Endothelial cell (in vitro differentiated cells): ENCODE measurements at regions not wholly inside any gene's neighbourhood (a gene's known extent, or its start where the extent isn't known, plus 50 kb on each side); places are given as distances from the start of the nearest gene placed in this dataset.

Experiments
- DNase-seq: peaks from one replicate; pipeline ENCODE4 v3.0.0; 2021; ENCODE audit warnings: low spot score
- H3K27ac Mint-ChIP-seq: one replicate; pipeline ENCODE4 v1.8.0; 2021; ENCODE audit warnings: mixed read lengths, inconsistent platforms; ENCODE audit not compliant: unreplicated experiment
- H3K27me3 Mint-ChIP-seq: one replicate; pipeline ENCODE4 v1.8.0; 2021; ENCODE audit warnings: mild to moderate bottlenecking, moderate library complexity, mixed read lengths, inconsistent platforms; ENCODE audit not compliant: unreplicated experiment
- H3K36me3 Mint-ChIP-seq: one replicate; pipeline ENCODE4 v1.8.0; 2021; ENCODE audit warnings: mild to moderate bottlenecking, low read depth, mixed read lengths, inconsistent platforms; ENCODE audit not compliant: unreplicated experiment
- H3K4me1 Mint-ChIP-seq: one replicate; pipeline ENCODE4 v1.8.0; 2021; ENCODE audit warnings: mild to moderate bottlenecking, mixed read lengths, inconsistent platforms; ENCODE audit not compliant: unreplicated experiment
- H3K4me3 Mint-ChIP-seq: one replicate; pipeline ENCODE4 v1.8.0; 2021; ENCODE audit warnings: mild to moderate bottlenecking, mixed read lengths, inconsistent platforms; ENCODE audit not compliant: unreplicated experiment
- H3K9me3 Mint-ChIP-seq: one replicate; pipeline ENCODE4 v1.8.0; 2021; ENCODE audit warnings: mixed read lengths, inconsistent platforms; ENCODE audit not compliant: unreplicated experiment
- TF ChIP-seq, protein P1 (sequence below): fragments of 200-600 bp; sonication (generic); IDR thresholded peaks from one replicate; pipeline ENCODE4 v1.5.0; 2021; ENCODE audit warnings: antibody characterized with exemption; ENCODE audit not compliant: unreplicated experiment

DNA sequence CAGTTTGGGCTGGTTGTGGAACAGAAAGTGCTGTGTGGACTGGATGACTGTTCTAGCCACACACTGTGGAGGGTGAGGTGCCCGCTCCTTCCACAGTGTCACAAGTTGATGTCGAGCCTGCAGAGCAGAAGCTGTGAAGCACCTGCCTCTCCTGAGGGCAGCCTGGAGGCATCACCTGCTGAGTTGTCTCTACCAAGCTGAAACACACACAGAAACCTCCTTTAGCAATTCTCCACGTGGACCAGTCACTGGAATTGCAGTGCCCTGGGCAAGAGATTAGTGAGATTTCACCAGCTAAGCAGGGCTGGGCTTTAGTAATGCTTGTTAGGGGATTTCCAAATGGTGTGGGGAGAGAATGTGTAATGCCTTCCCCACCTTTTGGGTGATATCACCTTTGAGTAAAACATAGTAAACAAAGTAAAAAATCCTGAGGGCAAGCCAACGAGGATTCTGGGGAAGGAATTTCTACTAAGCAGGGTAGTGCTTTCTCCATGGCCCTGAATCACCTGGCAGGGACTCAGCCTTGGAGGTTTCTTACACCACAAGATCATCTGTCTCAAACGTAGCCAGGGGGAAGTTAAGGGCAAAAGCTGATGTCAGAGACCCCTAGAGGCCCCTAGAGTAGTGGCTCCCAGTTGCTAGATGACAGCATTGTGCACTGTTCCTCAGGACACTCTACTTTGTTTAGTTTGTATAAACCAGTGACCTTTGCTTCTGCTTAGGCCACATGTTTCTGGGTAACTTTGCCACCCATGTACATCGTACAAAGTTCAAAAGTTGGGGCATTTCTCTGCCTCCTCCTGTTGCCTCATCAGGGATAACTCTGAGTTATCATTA, 233.1 kb upstream of the IGFBP3 start:
- Mint-ChIP-seq H3K9me3 (no peaks in the 10 kb centered on the region), H3K27ac (no peak overlapping the region), H3K4me1 (no peaks in the 10 kb centered on the region), H3K36me3 (no peaks in the 10 kb centered on the region), H3K4me3 (no peak overlapping the region), H3K27me3 (no peaks in the 10 kb centered on the region)
- TF ChIP-seq, protein P1, sequence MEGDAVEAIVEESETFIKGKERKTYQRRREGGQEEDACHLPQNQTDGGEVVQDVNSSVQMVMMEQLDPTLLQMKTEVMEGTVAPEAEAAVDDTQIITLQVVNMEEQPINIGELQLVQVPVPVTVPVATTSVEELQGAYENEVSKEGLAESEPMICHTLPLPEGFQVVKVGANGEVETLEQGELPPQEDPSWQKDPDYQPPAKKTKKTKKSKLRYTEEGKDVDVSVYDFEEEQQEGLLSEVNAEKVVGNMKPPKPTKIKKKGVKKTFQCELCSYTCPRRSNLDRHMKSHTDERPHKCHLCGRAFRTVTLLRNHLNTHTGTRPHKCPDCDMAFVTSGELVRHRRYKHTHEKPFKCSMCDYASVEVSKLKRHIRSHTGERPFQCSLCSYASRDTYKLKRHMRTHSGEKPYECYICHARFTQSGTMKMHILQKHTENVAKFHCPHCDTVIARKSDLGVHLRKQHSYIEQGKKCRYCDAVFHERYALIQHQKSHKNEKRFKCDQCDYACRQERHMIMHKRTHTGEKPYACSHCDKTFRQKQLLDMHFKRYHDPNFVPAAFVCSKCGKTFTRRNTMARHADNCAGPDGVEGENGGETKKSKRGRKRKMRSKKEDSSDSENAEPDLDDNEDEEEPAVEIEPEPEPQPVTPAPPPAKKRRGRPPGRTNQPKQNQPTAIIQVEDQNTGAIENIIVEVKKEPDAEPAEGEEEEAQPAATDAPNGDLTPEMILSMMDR: no peak
- no peak for DNase-seq

DNA sequence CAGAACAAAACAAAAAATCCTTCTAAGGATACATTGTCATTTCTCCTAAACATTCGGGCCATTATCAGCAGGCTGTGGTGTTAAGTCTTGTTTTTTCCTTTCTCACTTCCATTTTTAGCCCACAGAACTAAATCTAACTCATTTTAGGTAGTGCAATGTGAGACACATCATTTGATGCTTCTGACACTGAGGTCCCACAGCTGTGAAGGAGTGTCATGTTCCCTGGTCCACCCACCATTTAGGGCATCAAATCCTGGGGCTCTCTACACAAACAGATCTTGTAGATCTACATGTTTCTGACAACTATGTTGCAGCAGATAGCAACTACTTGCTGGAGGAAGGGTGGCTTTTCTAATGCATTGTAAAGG, 232.5 kb upstream of the IGFBP3 start:
- Mint-ChIP-seq H3K27ac (no peak overlapping the region), H3K4me1 (no peaks in the 10 kb centered on the region), H3K36me3 (no peaks in the 10 kb centered on the region), H3K4me3 (no peak overlapping the region), H3K9me3 (no peaks in the 10 kb centered on the region), H3K27me3 (no peaks in the 10 kb centered on the region)
- DNase-seq: no peak
- TF ChIP-seq, protein P1: no peak

DNA sequence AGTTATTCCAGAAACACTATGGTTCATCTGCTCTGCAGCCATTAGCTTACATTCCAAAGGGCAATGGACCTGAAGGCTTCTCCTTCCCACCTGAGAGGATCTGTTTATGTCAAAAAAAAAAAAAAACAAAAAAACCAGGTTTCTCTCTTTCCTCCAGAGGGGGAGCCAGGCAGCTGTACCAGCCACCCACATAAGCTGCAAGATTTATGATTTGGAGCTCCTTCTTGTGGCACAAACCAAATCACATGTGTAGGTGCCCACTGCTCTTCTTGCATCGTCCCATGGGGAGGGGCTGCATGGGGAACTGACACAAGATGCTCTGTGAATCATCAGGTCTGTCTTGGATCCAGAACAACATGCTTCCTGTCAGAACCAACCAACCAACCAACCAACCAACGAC, 231.6 kb upstream of the IGFBP3 start:
- DNase-seq: no peak
- Mint-ChIP-seq H3K4me3 (no peak overlapping the region), H3K36me3 (no peaks in the 10 kb centered on the region), H3K9me3 (no peaks in the 10 kb centered on the region), H3K27me3 (no peaks in the 10 kb centered on the region), H3K27ac (no peak overlapping the region), H3K4me1 (no peaks in the 10 kb centered on the region)
- TF ChIP-seq, protein P1: no peak

DNA sequence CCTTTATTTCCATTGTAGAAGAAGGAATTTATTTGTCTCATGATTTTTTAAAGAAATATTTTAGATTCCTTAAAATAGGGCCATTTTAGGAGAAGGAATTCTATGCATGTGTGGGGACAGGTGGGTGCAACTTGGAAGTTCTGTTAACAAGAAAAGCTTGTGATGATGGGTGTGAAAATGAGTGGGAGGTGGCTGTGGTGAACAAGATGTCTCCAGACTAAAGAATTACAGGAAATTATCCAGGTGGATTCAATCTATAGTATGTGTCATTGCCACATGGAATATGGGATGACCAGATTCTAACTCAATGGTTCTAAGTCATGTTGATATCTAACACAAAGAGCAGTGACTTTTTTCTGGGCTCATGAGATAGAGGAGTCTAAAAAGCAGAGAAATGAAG, 229.6 kb upstream of the IGFBP3 start:
- Mint-ChIP-seq H3K27ac (no peak overlapping the region), H3K9me3 (no peaks in the 10 kb centered on the region), H3K4me1 (no peaks in the 10 kb centered on the region), H3K27me3 (no peaks in the 10 kb centered on the region), H3K4me3 (no peak overlapping the region), H3K36me3 (no peaks in the 10 kb centered on the region)
- TF ChIP-seq, protein P1: no peak
- no peak for DNase-seq

DNA sequence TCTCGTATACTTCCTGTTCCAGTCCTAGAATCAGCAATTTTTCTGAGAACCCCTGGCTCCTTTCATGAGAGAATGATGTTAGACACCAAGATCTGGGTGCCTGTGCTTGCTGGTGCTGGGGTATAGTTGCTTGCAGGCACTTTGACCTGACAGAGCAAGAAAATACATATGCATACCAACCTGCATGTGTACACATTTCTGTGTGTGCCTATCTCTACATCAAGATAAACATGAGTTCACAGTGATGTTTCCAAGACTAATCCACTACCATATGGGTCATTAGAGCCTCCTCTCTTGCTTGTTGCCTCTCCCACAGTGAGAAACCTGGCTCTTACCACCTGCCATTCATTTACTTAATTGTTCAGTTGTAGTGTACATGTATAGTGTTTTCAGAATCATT, 229.1 kb upstream of the IGFBP3 start:
- H3K9me3 Mint-ChIP-seq: no peaks in the 10 kb centered on the region
- no peak overlapping the region for H3K27ac Mint-ChIP-seq
- H3K27me3 Mint-ChIP-seq: no peaks in the 10 kb centered on the region
- TF ChIP-seq, protein P1: no peak
- no peak for DNase-seq
- no peaks in the 10 kb centered on the region for H3K36me3 Mint-ChIP-seq
- no peak overlapping the region for H3K4me3 Mint-ChIP-seq
- no peaks in the 10 kb centered on the region for H3K4me1 Mint-ChIP-seq
